ENCODE measurements at regions not wholly inside any gene's neighbourhood (a gene's known extent, or its start where the extent isn't known, plus 50 kb on each side); places are given as distances from the start of the nearest gene placed in this dataset.

GRCh38 chrX:45324941-45325340 lies 124.3 kb upstream of the DIPK2B start:
- Mint-ChIP-seq H3K4me1 (no peaks in the 10 kb centered on the region), H3K27ac (no peak overlapping the region), H3K4me3 (no peak overlapping the region), H3K27me3 (no peaks in the 10 kb centered on the region), H3K9me3 (no peaks in the 10 kb centered on the region), H3K36me3 (ENCODE audit: low read depth) (no peaks in the 10 kb centered on the region)
- no peak for DNase-seq
- intact Hi-C loops (cut with micrococcal nuclease), result loop anchor here (5.0 to 10.0 kb wide), 2 partner anchors 180 to 437 kb away; no protein-coding TSS in a partner anchor

GRCh38 chrX:45323387-45323786 lies 122.7 kb upstream of the DIPK2B start:
- Mint-ChIP-seq H3K9me3 (no peaks in the 10 kb centered on the region), H3K27me3 (no peaks in the 10 kb centered on the region), H3K27ac (no peak overlapping the region), H3K36me3 (ENCODE audit: low read depth) (no peaks in the 10 kb centered on the region), H3K4me3 (no peak overlapping the region), H3K4me1 (no peaks in the 10 kb centered on the region)
- intact Hi-C loops (cut with micrococcal nuclease), result loop anchor here (2.0 to 10.0 kb wide), 3 partner anchors 181 to 519 kb away; no protein-coding TSS in a partner anchor
- DNase-seq, result no peak

GRCh38 chrX:45322820-45323219 lies 122.1 kb upstream of the DIPK2B start:
- Mint-ChIP-seq H3K4me1 (no peaks in the 10 kb centered on the region), H3K36me3 (ENCODE audit: low read depth) (no peaks in the 10 kb centered on the region), H3K27me3 (no peaks in the 10 kb centered on the region), H3K4me3 (no peak overlapping the region), H3K27ac (no peak overlapping the region), H3K9me3 (no peaks in the 10 kb centered on the region)
- DNase-seq, result no peak
- intact Hi-C loops (cut with micrococcal nuclease), result loop anchor here (2.0 to 10.0 kb wide), 3 partner anchors 182 to 520 kb away; no protein-coding TSS in a partner anchor

GRCh38 chrX:45322382-45322781 lies 121.7 kb upstream of the DIPK2B start:
- no peaks in the 10 kb centered on the region for H3K9me3 Mint-ChIP-seq
- intact Hi-C loops (cut with micrococcal nuclease), result loop anchor here (2.0 to 10.0 kb wide), 3 partner anchors 182 to 520 kb away; no protein-coding TSS in a partner anchor
- no peaks in the 10 kb centered on the region for H3K4me1 Mint-ChIP-seq
- DNase-seq, result peak; percentile 59
- no peak overlapping the region for H3K4me3 Mint-ChIP-seq
- H3K36me3 Mint-ChIP-seq (ENCODE audit: low read depth), result no peaks in the 10 kb centered on the region
- no peak overlapping the region for H3K27ac Mint-ChIP-seq
- no peaks in the 10 kb centered on the region for H3K27me3 Mint-ChIP-seq

GRCh38 chrX:45320191-45320590 lies 119.5 kb upstream of the DIPK2B start:
- no peak for DNase-seq
- Mint-ChIP-seq H3K4me1 (no peaks in the 10 kb centered on the region), H3K36me3 (ENCODE audit: low read depth) (no peaks in the 10 kb centered on the region), H3K27ac (no peak overlapping the region), H3K27me3 (no peaks in the 10 kb centered on the region), H3K9me3 (no peaks in the 10 kb centered on the region), H3K4me3 (no peak overlapping the region)
- intact Hi-C loops (cut with micrococcal nuclease), result loop anchor here (5.0 to 10.0 kb wide), 2 partner anchors 185 to 442 kb away; no protein-coding TSS in a partner anchor

GRCh38 chrX:45309801-45310200 lies 109.1 kb upstream of the DIPK2B start:
- no peak overlapping the region for H3K27ac Mint-ChIP-seq
- H3K4me3 Mint-ChIP-seq, result no peak overlapping the region
- H3K36me3 Mint-ChIP-seq (ENCODE audit: low read depth), result no peaks in the 10 kb centered on the region
- H3K27me3 Mint-ChIP-seq, result peaks cover 2% of the 10 kb centered on the region
- no peaks in the 10 kb centered on the region for H3K4me1 Mint-ChIP-seq
- no peaks in the 10 kb centered on the region for H3K9me3 Mint-ChIP-seq
- no peak for DNase-seq
- intact Hi-C loops (cut with micrococcal nuclease), result no loop called here

- no peaks in the 10 kb centered on the region for H3K36me3 Mint-ChIP-seq (ENCODE audit: low read depth)
- H3K27ac Mint-ChIP-seq, result no peak overlapping the region
- peaks cover 2% of the 10 kb centered on the region for H3K27me3 Mint-ChIP-seq
- no peaks in the 10 kb centered on the region for H3K4me1 Mint-ChIP-seq
- intact Hi-C loops (cut with micrococcal nuclease), result no loop called here
- no peak for DNase-seq
- no peaks in the 10 kb centered on the region for H3K9me3 Mint-ChIP-seq
- no peak overlapping the region for H3K4me3 Mint-ChIP-seq
Measured at GRCh38 chrX:45309096-45309495, 108.4 kb upstream of the DIPK2B start.

GRCh38 chrX:45306794-45307193 lies 106.1 kb upstream of the DIPK2B start:
- H3K27me3 Mint-ChIP-seq, result peaks cover 2% of the 10 kb centered on the region
- intact Hi-C loops (cut with micrococcal nuclease), result no loop called here
- no peak for DNase-seq
- H3K4me1 Mint-ChIP-seq, result no peaks in the 10 kb centered on the region
- no peak overlapping the region for H3K4me3 Mint-ChIP-seq
- no peaks in the 10 kb centered on the region for H3K36me3 Mint-ChIP-seq (ENCODE audit: low read depth)
- no peaks in the 10 kb centered on the region for H3K9me3 Mint-ChIP-seq
- H3K27ac Mint-ChIP-seq, result no peak overlapping the region

- Mint-ChIP-seq H3K4me3 (no peak overlapping the region), H3K27ac (no peak overlapping the region), H3K27me3 (no peaks in the 10 kb centered on the region), H3K36me3 (ENCODE audit: low read depth) (no peaks in the 10 kb centered on the region), H3K9me3 (no peaks in the 10 kb centered on the region), H3K4me1 (no peaks in the 10 kb centered on the region)
- intact Hi-C loops (cut with micrococcal nuclease), result no loop called here
- no peak for DNase-seq
Measured at GRCh38 chrX:45300638-45301037, 100.0 kb upstream of the DIPK2B start.

GRCh38 chrX:45295259-45295986 lies 94.7 kb upstream of the DIPK2B start:
- Mint-ChIP-seq H3K27ac (no peak overlapping the region), H3K4me1 (no peaks in the 10 kb centered on the region), H3K9me3 (no peaks in the 10 kb centered on the region), H3K4me3 (no peak overlapping the region), H3K36me3 (ENCODE audit: low read depth) (no peaks in the 10 kb centered on the region), H3K27me3 (no peaks in the 10 kb centered on the region)
- no peak for DNase-seq
- intact Hi-C loops (cut with micrococcal nuclease), result no loop called here

GRCh38 chrX:45274576-45274975 lies 73.9 kb upstream of the DIPK2B start:
- H3K4me3 Mint-ChIP-seq, result no peak overlapping the region
- intact Hi-C loops (cut with micrococcal nuclease), result no loop called here

GRCh38 chrX:45267007-45267406 lies 66.3 kb upstream of the DIPK2B start:
- no peak for DNase-seq
- H3K27ac Mint-ChIP-seq, result no peak overlapping the region
- no peaks in the 10 kb centered on the region for H3K27me3 Mint-ChIP-seq
- no peak overlapping the region for H3K4me3 Mint-ChIP-seq
- intact Hi-C loops (cut with micrococcal nuclease), result no loop called here
- H3K36me3 Mint-ChIP-seq (ENCODE audit: low read depth), result no peaks in the 10 kb centered on the region
- H3K4me1 Mint-ChIP-seq, result no peaks in the 10 kb centered on the region
- H3K9me3 Mint-ChIP-seq, result peaks cover 9% of the 10 kb centered on the region

More at GRCh38 chrX:45274576-45274975, 73.9 kb upstream of the DIPK2B start:
- Mint-ChIP-seq H3K27ac (no peak overlapping the region), H3K4me1 (no peaks in the 10 kb centered on the region), H3K9me3 (peaks cover 5% of the 10 kb centered on the region), H3K36me3 (ENCODE audit: low read depth) (no peaks in the 10 kb centered on the region), H3K27me3 (no peaks in the 10 kb centered on the region)
- no peak for DNase-seq

GRCh38 chrX:45266456-45266855 lies 65.8 kb upstream of the DIPK2B start:
- H3K36me3 Mint-ChIP-seq (ENCODE audit: low read depth), result no peaks in the 10 kb centered on the region
- no peak for DNase-seq
- no peaks in the 10 kb centered on the region for H3K4me1 Mint-ChIP-seq
- no peak overlapping the region for H3K4me3 Mint-ChIP-seq
- no peak overlapping the region for H3K27ac Mint-ChIP-seq
- peaks cover 9% of the 10 kb centered on the region for H3K9me3 Mint-ChIP-seq
- intact Hi-C loops (cut with micrococcal nuclease), result no loop called here
- no peaks in the 10 kb centered on the region for H3K27me3 Mint-ChIP-seq

- Mint-ChIP-seq H3K27ac (no peak overlapping the region), H3K36me3 (ENCODE audit: low read depth) (no peaks in the 10 kb centered on the region), H3K27me3 (no peaks in the 10 kb centered on the region), H3K9me3 (peaks cover 4% of the 10 kb centered on the region), H3K4me3 (no peak overlapping the region), H3K4me1 (no peaks in the 10 kb centered on the region)
- intact Hi-C loops (cut with micrococcal nuclease), result no loop called here
- no peak for DNase-seq
Measured at GRCh38 chrX:45264865-45265264, 64.2 kb upstream of the DIPK2B start.

- H3K9me3 Mint-ChIP-seq, result no peaks in the 10 kb centered on the region
- no peak for DNase-seq
- H3K27me3 Mint-ChIP-seq, result no peaks in the 10 kb centered on the region
- no peak overlapping the region for H3K4me3 Mint-ChIP-seq
- intact Hi-C loops (cut with micrococcal nuclease), result no loop called here
- H3K36me3 Mint-ChIP-seq (ENCODE audit: low read depth), result no peaks in the 10 kb centered on the region
- no peak overlapping the region for H3K27ac Mint-ChIP-seq
- H3K4me1 Mint-ChIP-seq, result no peaks in the 10 kb centered on the region
Measured at GRCh38 chrX:45261471-45261870, 60.8 kb upstream of the DIPK2B start.
